ENCODE measurements at regions not wholly inside any gene's neighbourhood (a gene's known extent, or its start where the extent isn't known, plus 50 kb on each side); places are given as distances from the start of the nearest gene placed in this dataset.
"Not testable (repeated sequence)": the region's sequence is repeated elsewhere in the genome, so short reads cannot be mapped to it uniquely, and the experiment has no call there.

- ChIA-PET POLR2A (no interaction called here), CTCF (no interaction called here)
Observed at GRCh38 chr18:8912348-8913326, 189.9 kb upstream of the NDUFV2 start.

- POLR2A ChIA-PET = not testable (repeated sequence)
Observed at GRCh38 chr18:8913606-8914403, 188.7 kb upstream of the NDUFV2 start.

GRCh38 chr18:8914404-8915264 lies 187.9 kb upstream of the NDUFV2 start:
- POLR2A ChIA-PET, CTCF ChIA-PET: not testable (repeated sequence)

More at GRCh38 chr18:8913606-8914403, 188.7 kb upstream of the NDUFV2 start:
- CTCF ChIA-PET = not testable (repeated sequence)

GRCh38 chr18:8920856-8921787 lies 181.4 kb upstream of the NDUFV2 start:
- POLR2A ChIA-PET, CTCF ChIA-PET: not testable (repeated sequence)

GRCh38 chr18:8926464-8926863 lies 176.0 kb upstream of the NDUFV2 start:
- CTCF ChIA-PET = no interaction called here
- POLR2A ChIA-PET = no interaction called here

- ChIA-PET CTCF (no interaction called here), POLR2A (no interaction called here)
Observed at GRCh38 chr18:8928044-8928443, 174.5 kb upstream of the NDUFV2 start.

- CTCF ChIA-PET = no interaction called here
- POLR2A ChIA-PET = no interaction called here
Observed at GRCh38 chr18:8928847-8929780, 173.4 kb upstream of the NDUFV2 start.

GRCh38 chr18:8930990-8931616 lies 171.4 kb upstream of the NDUFV2 start:
- ChIA-PET POLR2A (no interaction called here), CTCF (no interaction called here)

GRCh38 chr18:8932866-8933265 lies 169.6 kb upstream of the NDUFV2 start:
- ChIA-PET POLR2A (no interaction called here), CTCF (no interaction called here)

GRCh38 chr18:8933714-8934284 lies 168.7 kb upstream of the NDUFV2 start:
- CTCF ChIA-PET = no interaction called here
- POLR2A ChIA-PET = no interaction called here

GRCh38 chr18:8935346-8935745 lies 167.2 kb upstream of the NDUFV2 start:
- CTCF ChIA-PET, POLR2A ChIA-PET: not testable (repeated sequence)

- POLR2A ChIA-PET = no interaction called here
- CTCF ChIA-PET = no interaction called here
Observed at GRCh38 chr18:8936619-8937018, 165.9 kb upstream of the NDUFV2 start.

GRCh38 chr18:8937160-8938094 lies 165.1 kb upstream of the NDUFV2 start:
- POLR2A ChIA-PET = no interaction called here
- CTCF ChIA-PET = no interaction called here

GRCh38 chr18:8938817-8939216 lies 163.7 kb upstream of the NDUFV2 start:
- POLR2A ChIA-PET = no interaction called here
- CTCF ChIA-PET = no interaction called here

- CTCF ChIA-PET = no interaction called here
- POLR2A ChIA-PET = interaction anchor here (0.6 kb wide), 1 partner anchor 13 kb away, joined by 3 read pairs; no protein-coding TSS in a partner anchor
Observed at GRCh38 chr18:8942021-8942908, 160.2 kb upstream of the NDUFV2 start.
